ENCODE measurements at regions not wholly inside any gene's neighbourhood (a gene's known extent, or its start where the extent isn't known, plus 50 kb on each side); places are given as distances from the start of the nearest gene placed in this dataset.

GRCh38 chr13:109393045-109393444, 393.3 kb downstream of the IRS2 start:
- no peaks in the 10 kb centered on the region for H3K23me2 ChIP-seq (ENCODE audit: insufficient read length, low read depth, low read length, poor library complexity, severe bottlenecking)
- no peaks in the 10 kb centered on the region; the same call in 1 of the 2 replicates for H3K27me3 Mint-ChIP-seq (ENCODE audit: low read depth)
- no peak overlapping the region for H3K23ac ChIP-seq (ENCODE audit: insufficient read length, low read depth, low read length)
- H3K36me3 Mint-ChIP-seq (ENCODE audit: insufficient read depth in 1 of 3, low read depth in 3 of 3): no peaks in the 10 kb centered on the region
- no peak overlapping the region for H2AFZ ChIP-seq (ENCODE audit: low read length)
- no peak overlapping the region for H2AK5ac ChIP-seq (ENCODE audit: insufficient read length, low read length)
- H3K79me2 ChIP-seq (ENCODE audit: insufficient read depth, low read length): no peaks in the 10 kb centered on the region
- no peak overlapping the region for H3K4me3 Mint-ChIP-seq
- H3K14ac ChIP-seq (ENCODE audit: insufficient read depth, low read length): no peak overlapping the region
- no peak overlapping the region for H2BK20ac ChIP-seq (ENCODE audit: low read depth, low read length, poor library complexity, severe bottlenecking)
- no peaks in the 10 kb centered on the region for H3K79me1 ChIP-seq (ENCODE audit: insufficient read depth, low read depth, low read length, poor library complexity, severe bottlenecking)
- no peaks in the 10 kb centered on the region for H3K4me1 ChIP-seq (ENCODE audit: insufficient read depth, low read length)
- H4K20me1 ChIP-seq (ENCODE audit: control insufficient read depth, insufficient read depth, insufficient read length): no peaks in the 10 kb centered on the region
- H4K8ac ChIP-seq (replicated peaks; ENCODE audit: insufficient read length, low read depth, low read length): no peak overlapping the region
- H3K4me2 ChIP-seq (ENCODE audit: insufficient read depth, insufficient read length, low read length): no peak overlapping the region
- H4K5ac ChIP-seq (ENCODE audit: insufficient read length, low read depth, low read length): no peak overlapping the region
- no peak overlapping the region for H3K27ac Mint-ChIP-seq
- no peak overlapping the region for H3K27ac ChIP-seq (ENCODE audit: insufficient read length, low read depth, low read length)
- no peaks in the 10 kb centered on the region; a peak in 1 of 5 replicates for H3K9me3 Mint-ChIP-seq
- no peak overlapping the region for H2BK5ac ChIP-seq (ENCODE audit: insufficient read length, low read length)
- no peak overlapping the region for H3K9ac ChIP-seq (ENCODE audit: extremely low read depth, insufficient read length, low read length)
- no peak overlapping the region for H3T11ph ChIP-seq (ENCODE audit: low read length)
- TF ChIP-seq, protein P1, sequence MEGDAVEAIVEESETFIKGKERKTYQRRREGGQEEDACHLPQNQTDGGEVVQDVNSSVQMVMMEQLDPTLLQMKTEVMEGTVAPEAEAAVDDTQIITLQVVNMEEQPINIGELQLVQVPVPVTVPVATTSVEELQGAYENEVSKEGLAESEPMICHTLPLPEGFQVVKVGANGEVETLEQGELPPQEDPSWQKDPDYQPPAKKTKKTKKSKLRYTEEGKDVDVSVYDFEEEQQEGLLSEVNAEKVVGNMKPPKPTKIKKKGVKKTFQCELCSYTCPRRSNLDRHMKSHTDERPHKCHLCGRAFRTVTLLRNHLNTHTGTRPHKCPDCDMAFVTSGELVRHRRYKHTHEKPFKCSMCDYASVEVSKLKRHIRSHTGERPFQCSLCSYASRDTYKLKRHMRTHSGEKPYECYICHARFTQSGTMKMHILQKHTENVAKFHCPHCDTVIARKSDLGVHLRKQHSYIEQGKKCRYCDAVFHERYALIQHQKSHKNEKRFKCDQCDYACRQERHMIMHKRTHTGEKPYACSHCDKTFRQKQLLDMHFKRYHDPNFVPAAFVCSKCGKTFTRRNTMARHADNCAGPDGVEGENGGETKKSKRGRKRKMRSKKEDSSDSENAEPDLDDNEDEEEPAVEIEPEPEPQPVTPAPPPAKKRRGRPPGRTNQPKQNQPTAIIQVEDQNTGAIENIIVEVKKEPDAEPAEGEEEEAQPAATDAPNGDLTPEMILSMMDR (conservative IDR thresholded peaks at IDR 0.05): no peak
- no peaks in the 10 kb centered on the region for H3K9me3 ChIP-seq (ENCODE audit: control insufficient read depth, low read depth, low read length)
- no peak overlapping the region for H2BK12ac ChIP-seq (ENCODE audit: insufficient read length, low read depth, low read length)
- H2BK15ac ChIP-seq (ENCODE audit: low read depth, low read length): no peak overlapping the region
- H3K4me1 Mint-ChIP-seq: no peaks in the 10 kb centered on the region; a peak in 1 of 4 replicates
- no peak overlapping the region for H2BK120ac ChIP-seq (ENCODE audit: low read depth, low read length, poor library complexity, severe bottlenecking)
- no CpG with 5 or more reads among the region's 1 CpG for WGBS (ENCODE audit: extremely low coverage, insufficient read length, low lambda C conversion rate)
- H3K18ac ChIP-seq (ENCODE audit: insufficient read length, low read depth, low read length): no peak overlapping the region
- H3K27me3 ChIP-seq (ENCODE audit: insufficient read depth, low read length): 0 out of 2 replicates have a peak, but pooled peaks cover 3% of the 10 kb centered on the region
- no peak overlapping the region for H3K4ac ChIP-seq (ENCODE audit: low read depth, low read length)
- no peak overlapping the region for H3K56ac ChIP-seq (ENCODE audit: insufficient read length, low read depth, low read length)
- H4K91ac ChIP-seq (ENCODE audit: insufficient read length, low read depth, low read length): no peak overlapping the region
- DNase-seq: no peak

Data from H9 (cell line).